ENCODE measurements at regions not wholly inside any gene's neighbourhood (a gene's known extent, or its start where the extent isn't known, plus 50 kb on each side); places are given as distances from the start of the nearest gene placed in this dataset.

DNA sequence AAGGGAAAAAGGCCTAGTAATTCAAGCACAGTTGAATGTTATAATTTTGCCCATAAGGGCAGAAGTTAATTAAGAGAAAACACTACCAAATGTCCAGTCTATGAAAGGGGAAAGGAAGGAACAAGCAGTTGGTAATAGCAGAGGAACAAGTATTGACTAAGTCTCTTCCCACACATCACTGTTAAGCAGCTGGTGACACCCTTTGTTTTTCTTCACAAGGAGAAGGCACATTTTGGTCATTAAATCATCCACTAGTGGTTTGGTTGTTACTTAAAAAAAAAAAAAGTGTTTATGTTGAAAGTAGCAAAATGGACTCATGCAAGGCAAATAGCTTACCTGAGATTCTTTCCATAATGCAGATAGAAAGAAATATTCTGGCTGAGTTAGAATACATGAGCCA, 321.4 kb upstream of the NECTIN3 start:
- TF ChIP-seq L3MBTL2 (conservative IDR thresholded peaks at IDR 0.05): no peak
- TF ChIP-seq FOXM1 (IDR thresholded peaks at IDR 0.05; ENCODE audit: borderline replicate concordance): no peak
- TF ChIP-seq BHLHE40 (IDR thresholded peaks at IDR 0.05; ENCODE audit: borderline replicate concordance): no peak
- no peak for TF ChIP-seq FOXK2 (IDR thresholded peaks at IDR 0.05)
- no peak for TF ChIP-seq ARNT (IDR thresholded peaks at IDR 0.05)
- no peak for TF ChIP-seq ZNF384 (IDR thresholded peaks at IDR 0.05)
- no peak for TF ChIP-seq HDGF (IDR thresholded peaks at IDR 0.05; ENCODE audit: borderline replicate concordance)
- TF ChIP-seq SP1 (IDR thresholded peaks at IDR 0.05): no peak
- TF ChIP-seq TARDBP (IDR thresholded peaks at IDR 0.05): no peak
- no peak for TF ChIP-seq FOXA1 (IDR thresholded peaks at IDR 0.05)
- no peak for TF ChIP-seq CTBP1 (IDR thresholded peaks at IDR 0.05; ENCODE audit: borderline replicate concordance)
- TF ChIP-seq ELF4 (IDR thresholded peaks at IDR 0.05): no peak
- TF ChIP-seq NFRKB (IDR thresholded peaks at IDR 0.05): no peak
- TF ChIP-seq LEF1 (IDR thresholded peaks at IDR 0.05; ENCODE audit: borderline replicate concordance): no peak
- TF ChIP-seq, protein P1, sequence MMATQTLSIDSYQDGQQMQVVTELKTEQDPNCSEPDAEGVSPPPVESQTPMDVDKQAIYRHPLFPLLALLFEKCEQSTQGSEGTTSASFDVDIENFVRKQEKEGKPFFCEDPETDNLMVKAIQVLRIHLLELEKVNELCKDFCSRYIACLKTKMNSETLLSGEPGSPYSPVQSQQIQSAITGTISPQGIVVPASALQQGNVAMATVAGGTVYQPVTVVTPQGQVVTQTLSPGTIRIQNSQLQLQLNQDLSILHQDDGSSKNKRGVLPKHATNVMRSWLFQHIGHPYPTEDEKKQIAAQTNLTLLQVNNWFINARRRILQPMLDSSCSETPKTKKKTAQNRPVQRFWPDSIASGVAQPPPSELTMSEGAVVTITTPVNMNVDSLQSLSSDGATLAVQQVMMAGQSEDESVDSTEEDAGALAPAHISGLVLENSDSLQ (IDR thresholded peaks at IDR 0.05): no peak
- ChIA-PET CTCF (no interaction called here), POLR2A (no interaction called here)
- no peak for DNase-seq (ENCODE audit: extremely low spot score)

GRCh38 chr3:110752307-110752706, 319.3 kb upstream of the NECTIN3 start:
- DNase-seq (ENCODE audit: extremely low spot score): no peak
- no peak for TF ChIP-seq HDGF (IDR thresholded peaks at IDR 0.05; ENCODE audit: borderline replicate concordance)
- TF ChIP-seq FOXM1 (IDR thresholded peaks at IDR 0.05; ENCODE audit: borderline replicate concordance): no peak
- TF ChIP-seq ZNF384 (IDR thresholded peaks at IDR 0.05): no peak
- no peak for TF ChIP-seq ELF4 (IDR thresholded peaks at IDR 0.05)
- no peak for TF ChIP-seq TARDBP (IDR thresholded peaks at IDR 0.05)
- ChIA-PET CTCF (no interaction called here), POLR2A (no interaction called here)

DNA sequence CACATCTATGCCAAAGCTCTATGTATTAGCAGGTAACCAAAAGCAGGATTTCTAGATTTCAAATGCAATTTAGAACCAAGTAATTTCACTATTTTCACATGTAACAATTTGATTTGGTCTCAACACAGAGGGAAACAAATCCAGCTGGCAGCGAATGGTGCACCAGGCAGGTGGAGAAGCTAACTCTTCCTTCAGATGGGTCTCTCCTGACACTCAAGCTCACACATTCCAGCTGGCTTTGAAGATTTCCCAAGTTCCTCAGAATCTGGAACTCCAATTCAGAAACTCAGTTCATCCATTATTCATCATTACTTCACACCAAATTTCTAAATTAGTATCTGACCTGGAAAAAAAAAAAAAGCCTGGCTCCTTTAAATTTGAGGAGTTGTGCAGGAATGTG, 318.1 kb upstream of the NECTIN3 start:
- DNase-seq (ENCODE audit: extremely low spot score): no peak
- ChIA-PET POLR2A (no interaction called here), CTCF (interaction anchor here (0.6 kb wide), 1 partner anchor 153 kb away, joined by 3 read pairs; no protein-coding TSS in a partner anchor)
- TF ChIP-seq ARNT (IDR thresholded peaks at IDR 0.05): no peak
- no peak for TF ChIP-seq CTBP1 (IDR thresholded peaks at IDR 0.05; ENCODE audit: borderline replicate concordance)
- TF ChIP-seq TARDBP (IDR thresholded peaks at IDR 0.05): no peak
- no peak for TF ChIP-seq L3MBTL2 (conservative IDR thresholded peaks at IDR 0.05)
- TF ChIP-seq, protein P1 (IDR thresholded peaks at IDR 0.05): no peak
- TF ChIP-seq SUZ12 (IDR thresholded peaks at IDR 0.05): no peak
- TF ChIP-seq HDGF (IDR thresholded peaks at IDR 0.05; ENCODE audit: borderline replicate concordance): no peak
- no peak for TF ChIP-seq SP1 (IDR thresholded peaks at IDR 0.05)
- no peak for TF ChIP-seq FOXK2 (IDR thresholded peaks at IDR 0.05)
- no peak for TF ChIP-seq FOXM1 (IDR thresholded peaks at IDR 0.05; ENCODE audit: borderline replicate concordance)
- no peak for TF ChIP-seq NFRKB (IDR thresholded peaks at IDR 0.05)

- POLR2A ChIA-PET: no interaction called here
- DNase-seq (ENCODE audit: extremely low spot score): no peak
- no peak for TF ChIP-seq FOXK2 (IDR thresholded peaks at IDR 0.05)
- TF ChIP-seq SP1 (IDR thresholded peaks at IDR 0.05): no peak
- no peak for TF ChIP-seq HDGF (IDR thresholded peaks at IDR 0.05; ENCODE audit: borderline replicate concordance)
- no peak for TF ChIP-seq TARDBP (IDR thresholded peaks at IDR 0.05)
- TF ChIP-seq CTBP1 (IDR thresholded peaks at IDR 0.05; ENCODE audit: borderline replicate concordance): no peak
- no peak for TF ChIP-seq FOXA1 (IDR thresholded peaks at IDR 0.05)
- TF ChIP-seq, protein P1 (IDR thresholded peaks at IDR 0.05): no peak
- TF ChIP-seq SUZ12 (IDR thresholded peaks at IDR 0.05): no peak
- TF ChIP-seq ARNT (IDR thresholded peaks at IDR 0.05): no peak
- no peak for TF ChIP-seq LEF1 (IDR thresholded peaks at IDR 0.05; ENCODE audit: borderline replicate concordance)
- no peak for TF ChIP-seq NFRKB (IDR thresholded peaks at IDR 0.05)
- TF ChIP-seq L3MBTL2 (conservative IDR thresholded peaks at IDR 0.05): no peak
- TF ChIP-seq BHLHE40 (IDR thresholded peaks at IDR 0.05; ENCODE audit: borderline replicate concordance): no peak
- no peak for TF ChIP-seq ELF4 (IDR thresholded peaks at IDR 0.05)
- no peak for TF ChIP-seq FOXM1 (IDR thresholded peaks at IDR 0.05; ENCODE audit: borderline replicate concordance)
- TF ChIP-seq ZNF384 (IDR thresholded peaks at IDR 0.05): no peak
- CTCF ChIA-PET: no interaction called here
Measured at GRCh38 chr3:110754212-110754916, 317.3 kb upstream of the NECTIN3 start.

DNA sequence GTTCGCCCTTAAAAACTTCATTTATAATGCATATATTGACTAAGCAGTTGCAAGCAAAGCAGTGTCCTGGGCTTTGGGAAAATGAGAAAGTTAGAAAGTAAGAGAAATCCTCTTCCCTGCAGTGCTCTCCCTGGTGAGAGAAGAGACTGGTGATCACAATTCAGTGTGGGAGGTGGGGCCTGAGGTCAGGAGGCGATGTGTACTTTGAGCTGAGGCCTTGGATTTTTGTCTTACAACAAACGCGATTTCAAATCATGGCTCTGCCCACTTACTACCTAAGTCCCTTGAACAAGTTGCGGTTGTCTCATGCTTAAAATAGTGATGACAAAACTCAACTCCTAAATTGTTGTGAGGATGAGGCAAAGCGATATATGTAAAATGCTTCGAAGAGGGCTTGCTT, 316.3 kb upstream of the NECTIN3 start:
- CTCF ChIA-PET: no interaction called here
- no peak for TF ChIP-seq TARDBP (IDR thresholded peaks at IDR 0.05)
- no peak for TF ChIP-seq NFRKB (IDR thresholded peaks at IDR 0.05)
- TF ChIP-seq SUZ12 (IDR thresholded peaks at IDR 0.05): no peak
- TF ChIP-seq ELF4 (IDR thresholded peaks at IDR 0.05): no peak
- TF ChIP-seq, protein P1 (IDR thresholded peaks at IDR 0.05): no peak
- TF ChIP-seq ZNF384 (IDR thresholded peaks at IDR 0.05): no peak
- TF ChIP-seq FOXA1 (IDR thresholded peaks at IDR 0.05): no peak
- TF ChIP-seq LEF1 (IDR thresholded peaks at IDR 0.05; ENCODE audit: borderline replicate concordance): no peak
- TF ChIP-seq HDGF (IDR thresholded peaks at IDR 0.05; ENCODE audit: borderline replicate concordance): no peak
- TF ChIP-seq FOXM1 (IDR thresholded peaks at IDR 0.05; ENCODE audit: borderline replicate concordance): no peak
- POLR2A ChIA-PET: no interaction called here
- no peak for DNase-seq (ENCODE audit: extremely low spot score)

Data from HEK293T (cell line).